ENCODE measurements at regions not wholly inside any gene's neighbourhood (a gene's known extent, or its start where the extent isn't known, plus 50 kb on each side); places are given as distances from the start of the nearest gene placed in this dataset.

DNA sequence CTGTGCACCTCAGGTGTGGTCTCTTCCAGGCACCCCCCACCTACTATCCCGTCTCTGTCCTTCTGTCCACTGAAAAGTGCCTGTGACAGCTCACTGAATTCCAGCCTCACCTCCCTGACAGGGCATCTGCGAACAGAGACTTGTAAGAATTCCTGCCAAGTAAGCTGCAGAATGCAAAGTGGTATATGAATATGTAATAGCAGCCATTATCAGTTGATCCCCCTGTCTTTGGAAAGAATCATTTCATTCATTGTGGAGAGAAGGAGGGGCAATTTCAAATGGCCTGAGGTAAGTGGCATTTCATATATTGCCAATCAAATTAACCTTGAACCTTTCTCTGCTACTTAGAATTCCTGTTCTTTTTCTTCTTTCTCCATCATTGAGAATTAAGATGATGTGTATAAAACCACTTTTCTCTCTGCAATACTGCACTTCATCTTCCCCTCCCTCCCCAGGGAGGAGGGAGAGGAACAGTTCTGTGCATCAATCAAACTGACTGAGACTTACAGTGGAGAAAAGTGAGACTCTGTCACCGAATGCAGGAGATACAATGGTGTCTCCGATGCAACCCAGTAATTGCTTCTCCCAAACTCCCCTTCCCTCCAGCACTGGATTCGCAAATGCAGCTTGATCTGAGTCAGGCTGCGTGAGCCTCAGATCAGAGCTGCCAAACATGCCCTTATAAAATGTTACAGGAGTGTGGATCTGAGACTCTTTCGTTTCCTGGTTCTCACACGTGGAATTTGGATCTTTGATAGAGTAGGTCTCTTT, 91.7 kb downstream of the SLC10A2 start:
- no peaks in the 10 kb centered on the region for H3K9me3 ChIP-seq (ENCODE audit: control insufficient read depth, insufficient read depth, low read depth, low read length)
- no peak overlapping the region for H3K4me3 ChIP-seq (ENCODE audit: low read depth, low read length)
- no peaks in the 10 kb centered on the region for H3K4me1 ChIP-seq (ENCODE audit: control insufficient read depth, insufficient read depth, low read length)
- no peak overlapping the region for H3K27ac ChIP-seq (ENCODE audit: extremely low read depth, low read depth, low read length)
- H3K36me3 ChIP-seq (ENCODE audit: control insufficient read depth in 2 of 2, insufficient read depth in 1 of 2, low read length in 2 of 2) = no peaks in the 10 kb centered on the region
- CTCF ChIA-PET = no interaction called here
- no peak for TF ChIP-seq ZNF548 (tag by site-specific recombination; IDR thresholded peaks at IDR 0.05)
- no peak for TF ChIP-seq ZNF121 (tag by site-specific recombination; IDR thresholded peaks at IDR 0.05)
- TF ChIP-seq, protein P1, sequence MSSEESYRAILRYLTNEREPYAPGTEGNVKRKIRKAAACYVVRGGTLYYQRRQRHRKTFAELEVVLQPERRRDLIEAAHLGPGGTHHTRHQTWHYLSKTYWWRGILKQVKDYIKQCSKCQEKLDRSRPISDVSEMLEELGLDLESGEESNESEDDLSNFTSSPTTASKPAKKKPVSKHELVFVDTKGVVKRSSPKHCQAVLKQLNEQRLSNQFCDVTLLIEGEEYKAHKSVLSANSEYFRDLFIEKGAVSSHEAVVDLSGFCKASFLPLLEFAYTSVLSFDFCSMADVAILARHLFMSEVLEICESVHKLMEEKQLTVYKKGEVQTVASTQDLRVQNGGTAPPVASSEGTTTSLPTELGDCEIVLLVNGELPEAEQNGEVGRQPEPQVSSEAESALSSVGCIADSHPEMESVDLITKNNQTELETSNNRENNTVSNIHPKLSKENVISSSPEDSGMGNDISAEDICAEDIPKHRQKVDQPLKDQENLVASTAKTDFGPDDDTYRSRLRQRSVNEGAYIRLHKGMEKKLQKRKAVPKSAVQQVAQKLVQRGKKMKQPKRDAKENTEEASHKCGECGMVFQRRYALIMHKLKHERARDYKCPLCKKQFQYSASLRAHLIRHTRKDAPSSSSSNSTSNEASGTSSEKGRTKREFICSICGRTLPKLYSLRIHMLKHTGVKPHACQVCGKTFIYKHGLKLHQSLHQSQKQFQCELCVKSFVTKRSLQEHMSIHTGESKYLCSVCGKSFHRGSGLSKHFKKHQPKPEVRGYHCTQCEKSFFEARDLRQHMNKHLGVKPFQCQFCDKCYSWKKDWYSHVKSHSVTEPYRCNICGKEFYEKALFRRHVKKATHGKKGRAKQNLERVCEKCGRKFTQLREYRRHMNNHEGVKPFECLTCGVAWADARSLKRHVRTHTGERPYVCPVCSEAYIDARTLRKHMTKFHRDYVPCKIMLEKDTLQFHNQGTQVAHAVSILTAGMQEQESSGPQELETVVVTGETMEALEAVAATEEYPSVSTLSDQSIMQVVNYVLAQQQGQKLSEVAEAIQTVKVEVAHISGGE (tag by site-specific recombination; conservative IDR thresholded peaks at IDR 0.05; ENCODE audit: low read depth) = no peak
- TF ChIP-seq, protein P2, sequence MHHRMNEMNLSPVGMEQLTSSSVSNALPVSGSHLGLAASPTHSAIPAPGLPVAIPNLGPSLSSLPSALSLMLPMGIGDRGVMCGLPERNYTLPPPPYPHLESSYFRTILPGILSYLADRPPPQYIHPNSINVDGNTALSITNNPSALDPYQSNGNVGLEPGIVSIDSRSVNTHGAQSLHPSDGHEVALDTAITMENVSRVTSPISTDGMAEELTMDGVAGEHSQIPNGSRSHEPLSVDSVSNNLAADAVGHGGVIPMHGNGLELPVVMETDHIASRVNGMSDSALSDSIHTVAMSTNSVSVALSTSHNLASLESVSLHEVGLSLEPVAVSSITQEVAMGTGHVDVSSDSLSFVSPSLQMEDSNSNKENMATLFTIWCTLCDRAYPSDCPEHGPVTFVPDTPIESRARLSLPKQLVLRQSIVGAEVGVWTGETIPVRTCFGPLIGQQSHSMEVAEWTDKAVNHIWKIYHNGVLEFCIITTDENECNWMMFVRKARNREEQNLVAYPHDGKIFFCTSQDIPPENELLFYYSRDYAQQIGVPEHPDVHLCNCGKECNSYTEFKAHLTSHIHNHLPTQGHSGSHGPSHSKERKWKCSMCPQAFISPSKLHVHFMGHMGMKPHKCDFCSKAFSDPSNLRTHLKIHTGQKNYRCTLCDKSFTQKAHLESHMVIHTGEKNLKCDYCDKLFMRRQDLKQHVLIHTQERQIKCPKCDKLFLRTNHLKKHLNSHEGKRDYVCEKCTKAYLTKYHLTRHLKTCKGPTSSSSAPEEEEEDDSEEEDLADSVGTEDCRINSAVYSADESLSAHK (tag by site-specific recombination; IDR thresholded peaks at IDR 0.05) = no peak
- TF ChIP-seq ZNF596 (tag by site-specific recombination; IDR thresholded peaks at IDR 0.05) = no peak
- TF ChIP-seq, protein P3, sequence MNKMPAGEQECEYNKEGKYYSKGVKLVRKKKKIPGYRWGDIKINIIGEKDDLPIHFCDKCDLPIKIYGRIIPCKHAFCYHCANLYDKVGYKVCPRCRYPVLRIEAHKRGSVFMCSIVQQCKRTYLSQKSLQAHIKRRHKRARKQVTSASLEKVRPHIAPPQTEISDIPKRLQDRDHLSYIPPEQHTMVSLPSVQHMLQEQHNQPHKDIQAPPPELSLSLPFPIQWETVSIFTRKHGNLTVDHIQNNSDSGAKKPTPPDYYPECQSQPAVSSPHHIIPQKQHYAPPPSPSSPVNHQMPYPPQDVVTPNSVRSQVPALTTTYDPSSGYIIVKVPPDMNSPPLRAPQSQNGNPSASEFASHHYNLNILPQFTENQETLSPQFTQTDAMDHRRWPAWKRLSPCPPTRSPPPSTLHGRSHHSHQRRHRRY (tag by site-specific recombination; IDR thresholded peaks at IDR 0.05) = no peak
- TF ChIP-seq ZNF830 (tag by site-specific recombination; IDR thresholded peaks at IDR 0.05; ENCODE audit: low read depth) = no peak
- TF ChIP-seq, protein P4, sequence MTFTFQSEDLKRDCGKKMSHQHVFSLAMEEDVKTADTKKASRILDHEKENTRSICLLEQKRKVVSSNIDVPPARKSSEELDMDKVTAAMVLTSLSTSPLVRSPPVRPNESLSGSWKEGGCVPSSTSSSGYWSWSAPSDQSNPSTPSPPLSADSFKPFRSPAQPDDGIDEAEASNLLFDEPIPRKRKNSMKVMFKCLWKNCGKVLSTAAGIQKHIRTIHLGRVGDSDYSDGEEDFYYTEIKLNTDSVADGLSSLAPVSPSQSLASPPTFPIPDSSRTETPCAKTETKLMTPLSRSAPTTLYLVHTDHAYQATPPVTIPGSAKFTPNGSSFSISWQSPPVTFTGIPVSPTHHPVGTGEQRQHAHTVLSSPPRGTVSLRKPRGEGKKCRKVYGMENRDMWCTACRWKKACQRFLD (tag by site-specific recombination; IDR thresholded peaks at IDR 0.05) = no peak
- TF ChIP-seq, protein P5, sequence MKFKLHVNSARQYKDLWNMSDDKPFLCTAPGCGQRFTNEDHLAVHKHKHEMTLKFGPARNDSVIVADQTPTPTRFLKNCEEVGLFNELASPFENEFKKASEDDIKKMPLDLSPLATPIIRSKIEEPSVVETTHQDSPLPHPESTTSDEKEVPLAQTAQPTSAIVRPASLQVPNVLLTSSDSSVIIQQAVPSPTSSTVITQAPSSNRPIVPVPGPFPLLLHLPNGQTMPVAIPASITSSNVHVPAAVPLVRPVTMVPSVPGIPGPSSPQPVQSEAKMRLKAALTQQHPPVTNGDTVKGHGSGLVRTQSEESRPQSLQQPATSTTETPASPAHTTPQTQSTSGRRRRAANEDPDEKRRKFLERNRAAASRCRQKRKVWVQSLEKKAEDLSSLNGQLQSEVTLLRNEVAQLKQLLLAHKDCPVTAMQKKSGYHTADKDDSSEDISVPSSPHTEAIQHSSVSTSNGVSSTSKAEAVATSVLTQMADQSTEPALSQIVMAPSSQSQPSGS (tag by site-specific recombination; IDR thresholded peaks at IDR 0.05; ENCODE audit: low read depth) = no peak
- no peak for TF ChIP-seq OVOL3 (tag by site-specific recombination; IDR thresholded peaks at IDR 0.05)
- no peak for TF ChIP-seq ZNF248 (tag by site-specific recombination; IDR thresholded peaks at IDR 0.05)
- no peak for TF ChIP-seq SCRT1 (tag by site-specific recombination; IDR thresholded peaks at IDR 0.05; ENCODE audit: borderline replicate concordance)
- no peak for TF ChIP-seq ZNF426 (tag by site-specific recombination; IDR thresholded peaks at IDR 0.05)
- TF ChIP-seq ZNF202 (tag by site-specific recombination; IDR thresholded peaks at IDR 0.05; ENCODE audit: borderline replicate concordance) = no peak
- TF ChIP-seq, protein P6, sequence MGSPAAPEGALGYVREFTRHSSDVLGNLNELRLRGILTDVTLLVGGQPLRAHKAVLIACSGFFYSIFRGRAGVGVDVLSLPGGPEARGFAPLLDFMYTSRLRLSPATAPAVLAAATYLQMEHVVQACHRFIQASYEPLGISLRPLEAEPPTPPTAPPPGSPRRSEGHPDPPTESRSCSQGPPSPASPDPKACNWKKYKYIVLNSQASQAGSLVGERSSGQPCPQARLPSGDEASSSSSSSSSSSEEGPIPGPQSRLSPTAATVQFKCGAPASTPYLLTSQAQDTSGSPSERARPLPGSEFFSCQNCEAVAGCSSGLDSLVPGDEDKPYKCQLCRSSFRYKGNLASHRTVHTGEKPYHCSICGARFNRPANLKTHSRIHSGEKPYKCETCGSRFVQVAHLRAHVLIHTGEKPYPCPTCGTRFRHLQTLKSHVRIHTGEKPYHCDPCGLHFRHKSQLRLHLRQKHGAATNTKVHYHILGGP (tag by site-specific recombination; IDR thresholded peaks at IDR 0.05) = no peak
- TF ChIP-seq, protein P7, sequence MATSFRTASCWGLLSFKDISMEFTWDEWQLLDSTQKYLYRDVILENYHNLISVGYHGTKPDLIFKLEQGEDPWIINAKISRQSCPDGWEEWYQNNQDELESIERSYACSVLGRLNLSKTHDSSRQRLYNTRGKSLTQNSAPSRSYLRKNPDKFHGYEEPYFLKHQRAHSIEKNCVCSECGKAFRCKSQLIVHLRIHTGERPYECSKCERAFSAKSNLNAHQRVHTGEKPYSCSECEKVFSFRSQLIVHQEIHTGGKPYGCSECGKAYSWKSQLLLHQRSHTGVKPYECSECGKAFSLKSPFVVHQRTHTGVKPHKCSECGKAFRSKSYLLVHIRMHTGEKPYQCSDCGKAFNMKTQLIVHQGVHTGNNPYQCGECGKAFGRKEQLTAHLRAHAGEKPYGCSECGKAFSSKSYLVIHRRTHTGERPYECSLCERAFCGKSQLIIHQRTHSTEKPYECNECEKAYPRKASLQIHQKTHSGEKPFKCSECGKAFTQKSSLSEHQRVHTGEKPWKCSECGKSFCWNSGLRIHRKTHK (tag by site-specific recombination; IDR thresholded peaks at IDR 0.05) = no peak
- TF ChIP-seq ZNF837 (tag by site-specific recombination; IDR thresholded peaks at IDR 0.05) = no peak
- TF ChIP-seq, protein P8, sequence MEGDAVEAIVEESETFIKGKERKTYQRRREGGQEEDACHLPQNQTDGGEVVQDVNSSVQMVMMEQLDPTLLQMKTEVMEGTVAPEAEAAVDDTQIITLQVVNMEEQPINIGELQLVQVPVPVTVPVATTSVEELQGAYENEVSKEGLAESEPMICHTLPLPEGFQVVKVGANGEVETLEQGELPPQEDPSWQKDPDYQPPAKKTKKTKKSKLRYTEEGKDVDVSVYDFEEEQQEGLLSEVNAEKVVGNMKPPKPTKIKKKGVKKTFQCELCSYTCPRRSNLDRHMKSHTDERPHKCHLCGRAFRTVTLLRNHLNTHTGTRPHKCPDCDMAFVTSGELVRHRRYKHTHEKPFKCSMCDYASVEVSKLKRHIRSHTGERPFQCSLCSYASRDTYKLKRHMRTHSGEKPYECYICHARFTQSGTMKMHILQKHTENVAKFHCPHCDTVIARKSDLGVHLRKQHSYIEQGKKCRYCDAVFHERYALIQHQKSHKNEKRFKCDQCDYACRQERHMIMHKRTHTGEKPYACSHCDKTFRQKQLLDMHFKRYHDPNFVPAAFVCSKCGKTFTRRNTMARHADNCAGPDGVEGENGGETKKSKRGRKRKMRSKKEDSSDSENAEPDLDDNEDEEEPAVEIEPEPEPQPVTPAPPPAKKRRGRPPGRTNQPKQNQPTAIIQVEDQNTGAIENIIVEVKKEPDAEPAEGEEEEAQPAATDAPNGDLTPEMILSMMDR (tag by site-specific recombination; IDR thresholded peaks at IDR 0.05) = no peak
- TF ChIP-seq, protein P9, sequence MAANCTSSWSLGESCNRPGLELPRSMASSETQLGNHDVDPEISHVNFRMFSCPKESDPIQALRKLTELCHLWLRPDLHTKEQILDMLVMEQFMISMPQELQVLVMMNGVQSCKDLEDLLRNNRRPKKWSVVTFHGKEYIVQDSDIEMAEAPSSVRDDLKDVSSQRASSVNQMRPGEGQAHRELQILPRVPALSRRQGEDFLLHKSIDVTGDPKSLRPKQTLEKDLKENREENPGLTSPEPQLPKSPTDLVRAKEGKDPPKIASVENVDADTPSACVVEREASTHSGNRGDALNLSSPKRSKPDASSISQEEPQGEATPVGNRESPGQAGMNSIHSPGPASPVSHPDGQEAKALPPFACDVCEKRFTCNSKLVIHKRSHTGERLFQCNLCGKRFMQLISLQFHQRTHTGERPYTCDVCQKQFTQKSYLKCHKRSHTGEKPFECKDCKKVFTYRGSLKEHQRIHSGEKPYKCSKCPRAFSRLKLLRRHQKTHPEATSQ (tag by site-specific recombination; IDR thresholded peaks at IDR 0.05) = no peak
- POLR2A ChIA-PET = no interaction called here

Measured in HEK293 (cell line).